HL-60 (cell line): ENCODE measurements at regions not wholly inside any gene's neighbourhood (a gene's known extent, or its start where the extent isn't known, plus 50 kb on each side); places are given as distances from the start of the nearest gene placed in this dataset.

Experiments used
- DNase-seq, 2 experiments: peaks; one replicate each; pipeline ENCODE4 v3.0.0-alpha.2; 2010 to 2020; ENCODE audit warnings: low read depth in 1 of 2, low spot score in 1 of 2
- H3K27ac ChIP-seq: fragments of 250-450 bp; sonication (Bioruptor Pico); replicated peaks from 2 replicates; pipeline ENCODE4 v1.5.1; 2020; ENCODE audit warnings: mild to moderate bottlenecking, moderate library complexity
- H3K27me3 ChIP-seq: fragments of 250-450 bp; sonication (Bioruptor Pico); 2 replicates; pipeline ENCODE4 v1.5.1; 2021; ENCODE audit warnings: mild to moderate bottlenecking, moderate library complexity; ENCODE audit not compliant: insufficient read depth, poor library complexity, severe bottlenecking
- H3K4me3 ChIP-seq: replicated peaks from 2 replicates; pipeline ENCODE4 v1.5.1; 2011; ENCODE audit warnings: mild to moderate bottlenecking, control low read depth, low read length; ENCODE audit not compliant: insufficient read depth
- CTCF ChIP-seq: IDR thresholded peaks from one replicate; pipeline ENCODE4 v1.5.1; 2011; ENCODE audit warnings: low read length, control low read depth, inconsistent platforms; ENCODE audit not compliant: insufficient read depth
- GABPA ChIP-seq: IDR thresholded peaks from 2 replicates; pipeline ENCODE4 v1.6.1; 2012; ENCODE audit warnings: low read depth
- POLR2AphosphoS5 ChIP-seq: IDR thresholded peaks from 2 replicates; pipeline ENCODE4 v1.6.1; 2012; ENCODE audit warnings: low read depth
- REST ChIP-seq: IDR thresholded peaks from 2 replicates; pipeline ENCODE4 v1.6.1; 2012; ENCODE audit warnings: low read depth; ENCODE audit not compliant: insufficient replicate concordance
- SPI1 ChIP-seq: IDR thresholded peaks from 2 replicates; pipeline ENCODE4 v1.6.1; 2012; ENCODE audit warnings: low read depth, mild to moderate bottlenecking, borderline replicate concordance

DNA sequence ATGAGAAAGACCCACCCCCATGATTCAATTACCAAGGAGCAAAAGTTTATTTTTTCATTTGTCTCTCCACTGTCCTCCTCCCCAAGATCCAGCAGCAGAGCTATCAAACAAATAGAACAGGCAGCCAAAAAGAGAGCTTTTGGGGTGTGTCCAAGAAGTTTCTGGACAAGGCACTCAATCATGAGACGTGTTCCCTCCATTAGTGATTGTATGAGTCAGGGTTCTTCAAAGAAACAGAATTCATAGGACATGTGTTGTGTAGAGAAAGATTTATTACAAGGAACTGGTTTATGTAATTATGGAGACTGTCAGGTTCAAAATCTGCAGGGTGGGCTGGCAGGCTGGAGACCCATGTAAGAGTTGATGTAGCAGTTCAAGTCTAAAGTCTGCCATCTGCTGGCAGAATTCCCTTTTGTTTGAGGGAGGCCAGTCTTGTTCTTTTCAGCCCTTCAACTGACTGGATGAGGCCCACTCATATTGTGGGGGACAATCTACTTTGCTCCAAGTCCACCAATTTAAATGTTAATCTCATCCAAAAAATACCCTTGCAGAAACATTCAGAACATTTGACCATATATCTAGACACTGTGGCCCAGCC, 248.1 kb upstream of the OPRM1 start:
- Histone ChIP-seq H3K27me3 (no peaks in the 10 kb centered on the region), H3K27ac (no peak overlapping the region), H3K4me3 (no peak overlapping the region)
- no peak for DNase-seq
- no peak for TF ChIP-seq REST
- TF ChIP-seq POLR2AphosphoS5 = no peak
- peak; percentile 2 for TF ChIP-seq CTCF
- TF ChIP-seq SPI1 = no peak
- no peak for TF ChIP-seq GABPA

GRCh38 chr6:153790048-153790447, 249.0 kb upstream of the OPRM1 start:
- H3K27me3 ChIP-seq = no peaks in the 10 kb centered on the region
- H3K27ac ChIP-seq = no peak overlapping the region
- DNase-seq = no peak
- H3K4me3 ChIP-seq = no peak overlapping the region
- no peak for TF ChIP-seq GABPA

DNA sequence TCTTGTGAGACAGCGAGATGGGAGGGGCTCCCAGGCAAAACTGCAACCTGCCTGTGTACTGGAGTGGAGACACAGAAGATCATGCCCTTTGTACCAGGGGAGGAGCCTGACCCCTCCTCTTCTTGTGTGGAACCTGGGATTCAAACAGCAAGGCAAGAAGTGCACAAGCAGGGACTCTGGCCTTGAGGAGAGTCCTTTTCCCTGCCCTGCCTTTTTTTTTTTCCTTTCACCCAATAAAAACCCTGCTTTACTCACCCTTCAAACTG, 251.8 kb upstream of the OPRM1 start:
- no peak for TF ChIP-seq GABPA
- no peak for TF ChIP-seq CTCF
- TF ChIP-seq POLR2AphosphoS5 = no peak
- TF ChIP-seq SPI1 = no peak
- TF ChIP-seq REST = no peak
- no peaks in the 10 kb centered on the region for H3K27me3 ChIP-seq
- no peak for DNase-seq
- H3K27ac ChIP-seq = no peak overlapping the region
- H3K4me3 ChIP-seq = no peak overlapping the region

- Histone ChIP-seq H3K27ac (no peak overlapping the region), H3K4me3 (no peak overlapping the region), H3K27me3 (no peaks in the 10 kb centered on the region)
- TF ChIP-seq GABPA (no peak), CTCF (no peak), POLR2AphosphoS5 (no peak), SPI1 (peak; percentile 42; the same call in 1 of the 2 replicates), REST (no peak)
- no peak for DNase-seq
These were observed 257.7 kb upstream of the OPRM1 start for GRCh38 chr6:153781306-153781705.
